SIG-M5 (cell line): ENCODE measurements at regions not wholly inside any gene's neighbourhood (a gene's known extent, or its start where the extent isn't known, plus 50 kb on each side); places are given as distances from the start of the nearest gene placed in this dataset.
"Not testable (repeated sequence)": the region's sequence is repeated elsewhere in the genome, so short reads cannot be mapped to it uniquely, and the experiment has no call there.

Experiments
- DNase-seq: peaks from one replicate; lab custom pipeline; 2025; lab: John Stamatoyannopoulos, UW

DNA sequence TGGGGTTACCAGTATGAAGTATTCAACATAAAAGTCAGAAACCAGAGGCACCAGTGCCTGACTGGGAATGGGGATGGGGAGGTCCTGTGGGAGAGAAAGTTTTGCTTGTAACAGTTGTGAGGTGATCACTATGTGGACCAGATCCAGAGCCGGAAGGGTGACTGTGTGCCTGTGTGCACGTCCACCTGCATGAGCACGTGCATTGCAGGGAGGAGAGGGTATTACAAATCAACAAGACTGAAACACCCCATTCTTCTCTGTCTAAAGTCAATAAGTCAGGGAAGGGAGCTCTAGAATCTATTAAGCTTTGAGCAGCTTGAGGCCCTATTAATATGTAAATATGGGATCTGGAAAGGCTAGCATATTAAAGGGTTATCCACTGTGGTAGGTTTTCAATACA lies 241.0 kb upstream of the ACVR2A start:
- no peak for DNase-seq

- no peak for DNase-seq
These were observed 241.4 kb upstream of the ACVR2A start for GRCh38 chr2:147603447-147603846.

GRCh38 chr2:147600646-147601045 lies 244.2 kb upstream of the ACVR2A start:
- no peak for DNase-seq

GRCh38 chr2:147600223-147600622 lies 244.6 kb upstream of the ACVR2A start:
- DNase-seq = no peak

- DNase-seq = no peak
These were observed 249.6 kb upstream of the ACVR2A start for GRCh38 chr2:147595200-147595599.

DNA sequence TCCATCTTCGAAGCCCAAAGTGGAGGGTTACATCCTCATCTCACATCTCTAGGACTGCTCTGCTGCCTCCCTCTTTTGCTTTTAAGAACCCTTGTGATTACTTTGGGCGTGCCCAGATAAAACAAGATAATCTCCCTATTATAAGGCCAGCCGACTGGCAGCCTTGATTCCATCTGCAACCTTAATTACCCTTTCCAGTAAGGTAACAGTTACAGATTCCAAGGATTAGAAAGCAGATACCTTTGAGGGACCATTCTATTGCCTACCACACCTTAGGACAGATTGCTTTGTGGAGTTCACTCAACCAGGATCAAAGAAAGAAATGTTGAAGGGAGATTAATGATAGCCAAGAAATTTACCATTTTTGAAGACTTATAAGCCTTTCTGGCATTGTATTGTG lies 250.8 kb upstream of the ACVR2A start:
- DNase-seq = no peak

DNA sequence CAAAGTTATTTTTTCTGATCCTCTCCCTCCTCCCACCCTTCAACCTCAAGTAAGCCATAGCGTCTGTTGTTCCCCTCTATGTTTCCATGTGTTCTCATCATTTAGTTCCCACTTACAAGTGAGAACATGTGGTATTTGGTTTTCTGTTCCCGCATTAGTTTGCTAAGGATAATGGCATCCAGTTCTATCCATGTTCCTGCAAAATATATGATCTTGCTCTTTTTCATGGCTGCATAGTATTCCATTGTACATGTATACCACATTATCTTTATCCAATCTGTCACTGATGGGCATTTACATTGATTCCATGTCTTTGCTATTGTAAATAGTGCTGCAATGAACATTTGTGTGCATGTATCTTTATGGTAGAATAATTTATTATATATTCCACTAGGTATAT lies 252.0 kb upstream of the ACVR2A start:
- not testable (repeated sequence) for DNase-seq

DNA sequence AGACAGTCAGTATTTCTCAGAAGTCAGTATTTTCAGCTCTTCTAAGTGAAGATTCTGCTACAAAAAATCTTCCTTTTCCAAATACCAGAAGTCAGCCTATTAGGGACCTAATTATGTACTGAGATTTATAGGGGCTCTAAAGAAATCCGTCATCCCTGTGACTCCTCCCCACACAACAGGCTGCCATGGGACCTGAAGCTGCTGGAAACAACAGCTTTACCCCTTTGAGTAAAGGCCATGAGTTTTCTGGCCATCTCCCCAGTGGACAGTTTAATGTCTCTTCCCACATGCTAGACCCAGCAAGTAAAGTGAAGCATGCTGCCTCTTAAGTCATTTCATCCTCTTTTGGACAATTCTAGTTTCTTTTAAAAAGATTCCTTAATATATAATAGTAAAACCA lies 255.7 kb upstream of the ACVR2A start:
- no peak for DNase-seq

DNA sequence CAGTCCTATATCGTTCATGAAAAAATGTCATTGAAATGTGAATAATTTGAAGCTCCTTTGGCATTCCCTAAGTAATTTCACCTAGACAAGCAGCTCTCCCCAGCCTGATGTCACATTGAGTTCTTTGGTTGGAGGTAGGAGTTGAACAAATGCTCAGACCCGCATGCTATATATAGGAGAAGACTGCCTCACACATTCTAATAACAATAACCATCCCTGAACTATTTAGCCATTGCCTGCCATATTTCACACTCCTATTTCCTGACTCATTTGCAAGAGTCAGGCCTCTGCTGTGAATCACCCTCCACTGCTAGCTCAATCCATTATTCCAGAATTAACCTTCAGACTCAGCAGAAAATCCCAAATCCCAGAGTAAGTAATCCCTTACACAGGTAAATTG lies 256.6 kb upstream of the ACVR2A start:
- no peak for DNase-seq

DNA sequence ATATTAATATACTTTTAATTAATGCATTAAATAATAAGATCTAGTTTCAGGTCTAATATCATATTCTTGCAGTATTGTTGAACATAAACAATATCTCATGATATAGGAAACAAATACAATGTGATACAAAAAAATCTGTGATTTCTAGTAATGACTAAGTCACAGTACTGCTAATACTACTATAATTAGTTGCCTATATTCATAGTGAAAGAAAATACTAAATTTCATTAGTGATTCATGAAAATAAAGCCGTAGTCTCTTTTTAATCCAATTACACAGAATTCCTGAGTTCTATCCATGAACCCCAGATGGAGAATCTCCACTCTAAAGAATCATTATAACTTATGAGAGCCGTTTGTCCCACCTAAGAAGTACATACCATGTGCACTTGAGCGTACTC lies 266.3 kb upstream of the ACVR2A start:
- DNase-seq = no peak

DNA sequence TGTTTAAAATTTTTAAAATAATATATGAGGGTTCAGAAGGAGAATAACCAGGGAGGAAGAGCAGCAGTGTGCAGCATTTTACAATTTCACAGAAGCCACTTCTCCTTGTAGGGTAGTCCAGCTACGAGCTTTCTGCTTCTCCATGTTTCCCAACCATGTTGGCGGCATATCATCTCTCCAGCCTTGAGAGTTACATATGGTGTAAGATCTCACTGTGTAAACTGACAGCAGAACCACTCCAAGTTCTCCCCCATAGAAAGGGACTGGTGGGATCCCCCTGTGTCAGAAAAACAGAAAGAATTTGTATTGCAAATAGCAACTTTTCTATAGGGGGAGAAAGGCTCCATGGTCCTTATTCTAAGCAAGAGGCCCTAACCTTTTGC lies 266.8 kb upstream of the ACVR2A start:
- DNase-seq = no peak

DNA sequence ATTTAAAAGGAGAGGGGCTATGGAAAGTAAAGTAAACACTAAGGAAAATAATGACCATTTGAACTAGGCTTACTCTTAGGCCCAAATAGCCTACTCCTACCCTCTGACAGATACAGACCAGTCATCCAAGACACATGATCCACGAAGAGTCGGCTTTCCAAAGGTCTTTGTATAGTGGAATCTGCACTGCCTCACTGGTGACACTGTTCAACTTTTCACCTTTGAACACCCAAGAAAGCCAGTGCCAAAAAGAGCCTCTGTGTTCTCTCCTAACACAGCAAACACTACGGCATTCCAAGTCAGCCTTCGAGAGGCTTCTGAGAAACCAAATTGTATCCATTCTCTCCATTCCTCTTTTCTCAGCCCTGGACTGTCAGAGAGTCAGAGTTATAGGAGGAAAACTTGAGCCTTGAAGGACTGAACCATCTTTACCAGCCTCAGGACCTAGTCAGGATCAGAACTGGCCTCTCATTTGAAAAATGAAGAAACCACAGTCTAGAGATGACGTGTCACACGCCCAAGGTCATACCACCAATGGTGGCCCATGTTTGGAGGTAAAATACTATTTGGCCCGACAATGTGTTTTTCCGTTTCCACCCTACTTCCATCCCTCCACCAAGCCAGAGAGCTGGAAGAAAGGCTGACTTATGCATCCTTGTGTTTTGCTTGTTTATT lies 267.4 kb upstream of the ACVR2A start:
- DNase-seq = no peak

DNA sequence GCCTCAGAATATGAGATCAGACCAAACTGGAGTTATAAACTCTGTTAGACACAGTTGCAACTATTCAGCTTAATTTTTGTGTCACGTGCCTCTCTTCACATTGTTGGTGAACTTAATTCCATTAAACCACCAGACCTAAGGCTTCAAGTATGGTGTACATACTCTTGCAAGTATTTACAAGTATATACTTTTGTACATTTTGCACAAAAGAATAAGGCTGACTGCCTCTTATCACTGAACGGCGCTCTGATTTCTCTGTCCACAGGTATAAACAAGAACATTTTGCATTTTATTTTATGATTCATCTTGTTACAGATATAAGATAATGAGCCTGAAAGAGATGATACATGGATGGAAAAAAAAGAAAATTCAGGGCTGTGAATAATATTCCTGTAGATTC lies 269.7 kb upstream of the ACVR2A start:
- DNase-seq = no peak

DNA sequence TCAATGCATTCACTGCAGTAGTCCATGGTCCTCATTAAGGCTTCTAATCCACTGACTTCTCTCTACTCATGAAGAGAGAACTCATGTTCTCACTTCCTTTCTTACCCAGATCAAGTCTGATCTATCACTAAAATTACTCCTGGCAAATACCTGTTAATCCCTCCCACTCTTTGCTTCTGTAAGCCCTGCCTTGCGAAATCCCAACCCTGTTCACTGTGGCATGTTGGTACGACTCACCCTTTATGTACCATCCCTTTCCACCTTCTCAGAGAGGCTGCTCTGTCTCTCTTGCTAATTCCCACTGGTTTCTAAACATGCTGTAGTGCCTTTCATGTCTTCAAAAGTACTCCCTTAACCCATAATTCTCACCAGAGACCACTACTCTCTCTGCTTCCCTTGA lies 272.2 kb upstream of the ACVR2A start:
- DNase-seq = no peak

- no peak for DNase-seq
These were observed 275.4 kb upstream of the ACVR2A start for GRCh38 chr2:147569426-147569825.

DNA sequence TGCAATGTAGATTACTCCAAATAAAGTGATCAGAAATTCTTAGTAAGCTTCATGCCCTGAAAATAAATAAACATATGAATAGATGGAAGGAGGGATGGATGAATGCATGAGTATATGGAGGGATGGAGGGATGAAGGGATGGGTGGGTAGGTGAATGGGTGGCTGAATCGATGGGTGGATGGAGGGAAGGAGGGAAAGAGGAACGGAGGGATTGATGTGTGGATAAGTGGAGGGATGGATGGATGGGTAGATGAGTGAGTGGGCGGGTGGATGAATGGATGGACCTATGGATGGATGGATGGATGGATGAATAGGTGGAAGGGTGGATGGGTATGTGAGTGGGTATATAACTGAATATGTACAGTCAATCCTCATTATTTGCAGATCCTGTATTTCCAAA lies 276.7 kb upstream of the ACVR2A start:
- no peak for DNase-seq

DNA sequence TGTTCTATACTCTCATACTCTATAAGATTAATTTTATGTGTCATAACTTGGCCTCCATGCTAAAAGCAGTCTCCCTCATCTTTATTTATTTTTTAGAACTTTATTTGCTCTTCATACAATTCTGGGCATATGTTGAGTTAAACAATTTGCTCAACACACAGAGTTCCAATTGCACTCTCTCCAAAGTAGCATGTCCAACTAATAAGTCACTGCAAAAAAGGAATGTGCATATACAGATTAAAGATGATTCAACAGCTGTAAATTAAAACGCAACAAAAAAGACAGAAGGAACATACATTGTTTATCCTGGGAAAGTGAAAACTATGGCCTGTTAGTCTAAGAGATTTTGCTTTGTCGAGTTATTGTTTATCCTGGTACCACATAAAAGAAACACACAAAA lies 277.7 kb upstream of the ACVR2A start:
- no peak for DNase-seq

- DNase-seq = no peak
These were observed 283.9 kb upstream of the ACVR2A start for GRCh38 chr2:147560810-147561535.

GRCh38 chr2:147559070-147559725 lies 285.6 kb upstream of the ACVR2A start:
- no peak for DNase-seq

GRCh38 chr2:147558620-147559019 lies 286.2 kb upstream of the ACVR2A start:
- no peak for DNase-seq

GRCh38 chr2:147554521-147555107 lies 290.2 kb upstream of the ACVR2A start:
- no peak for DNase-seq

GRCh38 chr2:147553775-147554271 lies 291.0 kb upstream of the ACVR2A start:
- DNase-seq = no peak
